SK-N-SH treated with all-trans-retinoic acid at 6 μM for 48 hours (cell line): ENCODE measurements at regions not wholly inside any gene's neighbourhood (a gene's known extent, or its start where the extent isn't known, plus 50 kb on each side); places are given as distances from the start of the nearest gene placed in this dataset.

Experiments used
- ATAC-seq: fragments of 200-7000 bp; cut with Tn5 transposase; 3 replicates; pipeline ENCODE4 v1.9.1; 2020; ENCODE audit warnings: mild to moderate bottlenecking, moderate library complexity
- ARNTL ChIP-seq: fragments of 450-650 bp; formaldehyde crosslinking; IDR thresholded peaks from 2 replicates; pipeline ENCODE4 v1.5.0; 2020; ENCODE audit warnings: low read depth, mild to moderate bottlenecking, moderate library complexity, borderline replicate concordance
- BACH2 ChIP-seq: fragments of 250-450 bp; sonication (Bioruptor Pico); IDR thresholded peaks from 2 replicates; pipeline ENCODE4 v1.9.0; 2021; ENCODE audit warnings: mild to moderate bottlenecking, borderline replicate concordance
- CSDC2 ChIP-seq: fragments of 250-450 bp; sonication (Bioruptor Pico); IDR thresholded peaks from 2 replicates; pipeline ENCODE4 v1.5.0; 2020; ENCODE audit warnings: mild to moderate bottlenecking, moderate library complexity
- ESRRG ChIP-seq: fragments of 250-450 bp; sonication (Bioruptor Pico); IDR thresholded peaks from 2 replicates; pipeline ENCODE4 v1.6.1; 2021; ENCODE audit warnings: mild to moderate bottlenecking
- GLIS3 ChIP-seq: fragments of 250-450 bp; sonication (Bioruptor Pico); IDR thresholded peaks from 2 replicates; pipeline ENCODE4 v1.5.0; 2020; ENCODE audit warnings: mild to moderate bottlenecking, moderate library complexity
- OSR1 ChIP-seq: fragments of 250-450 bp; sonication (Bioruptor Pico); IDR thresholded peaks from 2 replicates; pipeline ENCODE4 v1.8.0; 2022; ENCODE audit warnings: moderate library complexity, mild to moderate bottlenecking, inconsistent platforms
- PPARA ChIP-seq: fragments of 250-450 bp; sonication (Bioruptor Pico); IDR thresholded peaks from 2 replicates; pipeline ENCODE4 v1.5.0; 2020; ENCODE audit warnings: mild to moderate bottlenecking, borderline replicate concordance
- RARB ChIP-seq: fragments of 250-450 bp; sonication (Bioruptor Pico); IDR thresholded peaks from 2 replicates; pipeline ENCODE4 v1.8.0; 2021; ENCODE audit warnings: mild to moderate bottlenecking, moderate library complexity
- SNAI2 ChIP-seq: fragments of 250-450 bp; sonication (Bioruptor Pico); IDR thresholded peaks from 2 replicates; pipeline ENCODE4 v1.5.0; 2020; ENCODE audit warnings: mild to moderate bottlenecking, moderate library complexity
- TCF4 ChIP-seq: fragments of 250-450 bp; sonication (Bioruptor Pico); IDR thresholded peaks from 2 replicates; pipeline ENCODE4 v1.8.0; 2021; ENCODE audit warnings: mild to moderate bottlenecking, moderate library complexity, borderline replicate concordance
- TOX ChIP-seq: fragments of 250-450 bp; sonication (Bioruptor Pico); IDR thresholded peaks from 2 replicates; pipeline ENCODE4 v1.8.0; 2021; ENCODE audit warnings: mild to moderate bottlenecking, moderate library complexity, borderline replicate concordance
- TSHZ2 ChIP-seq: fragments of 250-450 bp; sonication (Bioruptor Pico); IDR thresholded peaks from 2 replicates; pipeline ENCODE4 v1.5.0; 2020; ENCODE audit warnings: mild to moderate bottlenecking, moderate library complexity
- ZC3H10 ChIP-seq: fragments of 250-450 bp; sonication (Bioruptor Pico); IDR thresholded peaks from 2 replicates; pipeline ENCODE4 v1.5.1; 2021; ENCODE audit warnings: mild to moderate bottlenecking, moderate library complexity
- ZFP3 ChIP-seq: fragments of 250-450 bp; sonication (Bioruptor Pico); IDR thresholded peaks from 2 replicates; pipeline ENCODE4 v1.5.0; 2020; ENCODE audit warnings: mild to moderate bottlenecking, moderate library complexity
- ZFP30 ChIP-seq: fragments of 450-650 bp; formaldehyde crosslinking; IDR thresholded peaks from 2 replicates; pipeline ENCODE4 v1.5.0; 2022; ENCODE audit warnings: mild to moderate bottlenecking, moderate library complexity
- ZNF565 ChIP-seq: fragments of 450-650 bp; formaldehyde crosslinking; conservative IDR thresholded peaks from 2 replicates; pipeline ENCODE4 v1.5.0; 2020; ENCODE audit warnings: low read depth, mild to moderate bottlenecking, moderate library complexity
- ZNF70 ChIP-seq: fragments of 450-650 bp; formaldehyde crosslinking; IDR thresholded peaks from 2 replicates; pipeline ENCODE4 v1.5.0; 2020; ENCODE audit warnings: mild to moderate bottlenecking, moderate library complexity
- ZNF8 ChIP-seq: fragments of 450-650 bp; formaldehyde crosslinking; IDR thresholded peaks from 2 replicates; pipeline ENCODE4 v1.5.0; 2020; ENCODE audit warnings: mild to moderate bottlenecking, moderate library complexity
- TF ChIP-seq, protein P1 (sequence below): fragments of 250-450 bp; sonication (Bioruptor Pico); IDR thresholded peaks from 2 replicates; pipeline ENCODE4 v1.8.0; 2020; ENCODE audit warnings: mild to moderate bottlenecking, moderate library complexity, borderline replicate concordance
- TF ChIP-seq, protein P2 (sequence below): fragments of 250-450 bp; sonication (Bioruptor Pico); IDR thresholded peaks from 2 replicates; pipeline ENCODE4 v1.5.1; 2020; ENCODE audit warnings: low read depth, mild to moderate bottlenecking, moderate library complexity
- TF ChIP-seq, protein P3 (sequence below): fragments of 250-450 bp; sonication (Bioruptor Pico); IDR thresholded peaks from 2 replicates; pipeline ENCODE4 v1.8.0; 2021; ENCODE audit warnings: low read depth, mild to moderate bottlenecking, moderate library complexity, borderline replicate concordance

GRCh38 chr2:8090748-8091700 is 590.8 kb upstream of the ID2 start (continued):
- TF ChIP-seq, protein P1, sequence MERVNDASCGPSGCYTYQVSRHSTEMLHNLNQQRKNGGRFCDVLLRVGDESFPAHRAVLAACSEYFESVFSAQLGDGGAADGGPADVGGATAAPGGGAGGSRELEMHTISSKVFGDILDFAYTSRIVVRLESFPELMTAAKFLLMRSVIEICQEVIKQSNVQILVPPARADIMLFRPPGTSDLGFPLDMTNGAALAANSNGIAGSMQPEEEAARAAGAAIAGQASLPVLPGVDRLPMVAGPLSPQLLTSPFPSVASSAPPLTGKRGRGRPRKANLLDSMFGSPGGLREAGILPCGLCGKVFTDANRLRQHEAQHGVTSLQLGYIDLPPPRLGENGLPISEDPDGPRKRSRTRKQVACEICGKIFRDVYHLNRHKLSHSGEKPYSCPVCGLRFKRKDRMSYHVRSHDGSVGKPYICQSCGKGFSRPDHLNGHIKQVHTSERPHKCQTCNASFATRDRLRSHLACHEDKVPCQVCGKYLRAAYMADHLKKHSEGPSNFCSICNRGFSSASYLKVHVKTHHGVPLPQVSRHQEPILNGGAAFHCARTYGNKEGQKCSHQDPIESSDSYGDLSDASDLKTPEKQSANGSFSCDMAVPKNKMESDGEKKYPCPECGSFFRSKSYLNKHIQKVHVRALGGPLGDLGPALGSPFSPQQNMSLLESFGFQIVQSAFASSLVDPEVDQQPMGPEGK (CRISPR knock-in tag), result no peak

DNA sequence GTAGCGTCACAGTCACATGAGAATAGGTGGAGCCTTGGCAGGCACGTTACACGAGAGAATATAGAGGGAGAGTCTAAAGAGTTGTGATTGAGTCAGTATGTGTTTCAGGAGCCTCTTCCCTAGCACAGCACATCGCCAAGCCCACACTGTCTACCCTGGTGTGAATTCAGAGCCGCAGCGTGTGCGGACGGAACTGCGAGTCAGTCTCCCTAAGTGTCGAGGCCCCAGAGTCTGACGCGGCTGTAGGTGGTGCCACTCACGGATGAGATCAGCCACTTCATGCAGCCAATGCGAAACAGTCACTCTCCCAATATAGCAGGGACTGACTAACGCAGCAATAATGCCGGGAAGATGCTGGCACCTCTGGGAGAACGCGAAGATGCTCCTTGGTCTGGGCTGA is 587.3 kb upstream of the ID2 start:
- ATAC-seq, result no peak
- TF ChIP-seq RARB (no peak), ZNF565 (CRISPR knock-in tag) (no peak), TOX (CRISPR knock-in tag) (no peak), BACH2 (CRISPR knock-in tag) (no peak), ESRRG (CRISPR knock-in tag) (no peak), ZNF70 (CRISPR knock-in tag) (no peak), TCF4 (CRISPR knock-in tag) (no peak), OSR1 (no peak), ARNTL (CRISPR knock-in tag) (no peak), SNAI2 (CRISPR knock-in tag) (no peak), ZFP3 (CRISPR knock-in tag) (no peak), ZNF8 (no peak), TSHZ2 (CRISPR knock-in tag) (no peak), GLIS3 (CRISPR knock-in tag) (no peak)
- TF ChIP-seq, protein P1 (CRISPR knock-in tag), result no peak
- TF ChIP-seq, protein P2, sequence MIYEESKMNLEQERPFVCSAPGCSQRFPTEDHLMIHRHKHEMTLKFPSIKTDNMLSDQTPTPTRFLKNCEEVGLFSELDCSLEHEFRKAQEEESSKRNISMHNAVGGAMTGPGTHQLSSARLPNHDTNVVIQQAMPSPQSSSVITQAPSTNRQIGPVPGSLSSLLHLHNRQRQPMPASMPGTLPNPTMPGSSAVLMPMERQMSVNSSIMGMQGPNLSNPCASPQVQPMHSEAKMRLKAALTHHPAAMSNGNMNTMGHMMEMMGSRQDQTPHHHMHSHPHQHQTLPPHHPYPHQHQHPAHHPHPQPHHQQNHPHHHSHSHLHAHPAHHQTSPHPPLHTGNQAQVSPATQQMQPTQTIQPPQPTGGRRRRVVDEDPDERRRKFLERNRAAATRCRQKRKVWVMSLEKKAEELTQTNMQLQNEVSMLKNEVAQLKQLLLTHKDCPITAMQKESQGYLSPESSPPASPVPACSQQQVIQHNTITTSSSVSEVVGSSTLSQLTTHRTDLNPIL (CRISPR knock-in tag), result no peak

DNA sequence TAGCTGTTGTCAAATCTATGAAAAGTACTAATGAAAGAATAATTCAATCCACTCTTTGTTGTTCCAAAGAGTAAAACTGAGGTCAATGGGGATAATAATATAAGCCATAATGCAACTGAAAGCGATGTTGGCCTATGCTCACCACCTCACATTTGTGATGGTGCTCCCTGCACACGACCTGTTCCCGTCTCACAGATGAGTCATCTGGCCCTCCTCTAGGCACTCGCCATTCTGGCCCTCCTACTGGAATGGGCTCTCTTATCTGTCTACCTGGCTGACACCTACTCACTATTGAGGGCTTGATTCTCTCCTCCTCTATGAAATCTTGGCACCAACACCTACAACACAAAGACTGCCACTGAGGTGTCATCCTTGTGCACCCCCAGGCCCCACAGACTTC is 585.9 kb upstream of the ID2 start:
- ATAC-seq, result no peak
- TF ChIP-seq BACH2 (CRISPR knock-in tag) (no peak), ESRRG (CRISPR knock-in tag) (no peak), CSDC2 (CRISPR knock-in tag) (no peak), ZNF565 (CRISPR knock-in tag) (no peak), OSR1 (no peak), ZFP3 (CRISPR knock-in tag) (no peak), PPARA (CRISPR knock-in tag) (no peak), TSHZ2 (CRISPR knock-in tag) (no peak), ZFP30 (CRISPR knock-in tag) (no peak), ZC3H10 (CRISPR knock-in tag) (no peak), TOX (CRISPR knock-in tag) (no peak), ZNF70 (CRISPR knock-in tag) (no peak), TCF4 (CRISPR knock-in tag) (no peak), SNAI2 (CRISPR knock-in tag) (no peak), RARB (no peak), GLIS3 (CRISPR knock-in tag) (no peak)
- TF ChIP-seq, protein P1 (CRISPR knock-in tag), result no peak
- TF ChIP-seq, protein P3, sequence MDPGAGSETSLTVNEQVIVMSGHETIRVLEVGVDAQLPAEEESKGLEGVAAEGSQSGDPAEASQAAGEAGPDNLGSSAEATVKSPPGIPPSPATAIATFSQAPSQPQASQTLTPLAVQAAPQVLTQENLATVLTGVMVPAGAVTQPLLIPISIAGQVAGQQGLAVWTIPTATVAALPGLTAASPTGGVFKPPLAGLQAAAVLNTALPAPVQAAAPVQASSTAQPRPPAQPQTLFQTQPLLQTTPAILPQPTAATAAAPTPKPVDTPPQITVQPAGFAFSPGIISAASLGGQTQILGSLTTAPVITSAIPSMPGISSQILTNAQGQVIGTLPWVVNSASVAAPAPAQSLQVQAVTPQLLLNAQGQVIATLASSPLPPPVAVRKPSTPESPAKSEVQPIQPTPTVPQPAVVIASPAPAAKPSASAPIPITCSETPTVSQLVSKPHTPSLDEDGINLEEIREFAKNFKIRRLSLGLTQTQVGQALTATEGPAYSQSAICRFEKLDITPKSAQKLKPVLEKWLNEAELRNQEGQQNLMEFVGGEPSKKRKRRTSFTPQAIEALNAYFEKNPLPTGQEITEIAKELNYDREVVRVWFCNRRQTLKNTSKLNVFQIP (CRISPR knock-in tag), result no peak
